ENCODE measurements at regions not wholly inside any gene's neighbourhood (a gene's known extent, or its start where the extent isn't known, plus 50 kb on each side); places are given as distances from the start of the nearest gene placed in this dataset.

GRCh38 chr2:221908518-221908917 lies 336.4 kb upstream of the EPHA4 start:
- Histone ChIP-seq H3K27ac (ENCODE audit: insufficient read depth, low read length) (no peak overlapping the region), H4K20me1 (ENCODE audit: control insufficient read depth, extremely low read depth, insufficient read depth, low read length) (no peaks in the 10 kb centered on the region), H3K4me1 (ENCODE audit: control insufficient read depth, extremely low read depth, insufficient read depth, low read length) (no peaks in the 10 kb centered on the region), H3K9me3 (ENCODE audit: control insufficient read depth, insufficient read depth, low read depth, low read length) (no peaks in the 10 kb centered on the region), H3K36me3 (ENCODE audit: control insufficient read depth, insufficient read depth, low read length) (no peaks in the 10 kb centered on the region), H3K4me3 (replicated peaks in 1 of 4; ENCODE audit: control extremely low read depth in 1 of 4, insufficient read depth in 1 of 4, low read depth in 3 of 4, low read length in 4 of 4) (no peak overlapping the region), H3K9ac (ENCODE audit: insufficient read depth, low read length) (no peak overlapping the region), H3K4me2 (ENCODE audit: extremely low read depth, insufficient read depth, low read length) (no peak overlapping the region), H3K27me3 (ENCODE audit: control insufficient read depth, insufficient read depth, low read length) (no peaks in the 10 kb centered on the region), H3K79me2 (ENCODE audit: control insufficient read depth, insufficient read depth, low read length) (no peaks in the 10 kb centered on the region), H2AFZ (ENCODE audit: low read length) (no peak overlapping the region)
- no peak for DNase-seq (ENCODE audit: low read depth in 2 of 2)
- TF ChIP-seq, protein P1, sequence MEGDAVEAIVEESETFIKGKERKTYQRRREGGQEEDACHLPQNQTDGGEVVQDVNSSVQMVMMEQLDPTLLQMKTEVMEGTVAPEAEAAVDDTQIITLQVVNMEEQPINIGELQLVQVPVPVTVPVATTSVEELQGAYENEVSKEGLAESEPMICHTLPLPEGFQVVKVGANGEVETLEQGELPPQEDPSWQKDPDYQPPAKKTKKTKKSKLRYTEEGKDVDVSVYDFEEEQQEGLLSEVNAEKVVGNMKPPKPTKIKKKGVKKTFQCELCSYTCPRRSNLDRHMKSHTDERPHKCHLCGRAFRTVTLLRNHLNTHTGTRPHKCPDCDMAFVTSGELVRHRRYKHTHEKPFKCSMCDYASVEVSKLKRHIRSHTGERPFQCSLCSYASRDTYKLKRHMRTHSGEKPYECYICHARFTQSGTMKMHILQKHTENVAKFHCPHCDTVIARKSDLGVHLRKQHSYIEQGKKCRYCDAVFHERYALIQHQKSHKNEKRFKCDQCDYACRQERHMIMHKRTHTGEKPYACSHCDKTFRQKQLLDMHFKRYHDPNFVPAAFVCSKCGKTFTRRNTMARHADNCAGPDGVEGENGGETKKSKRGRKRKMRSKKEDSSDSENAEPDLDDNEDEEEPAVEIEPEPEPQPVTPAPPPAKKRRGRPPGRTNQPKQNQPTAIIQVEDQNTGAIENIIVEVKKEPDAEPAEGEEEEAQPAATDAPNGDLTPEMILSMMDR (conservative IDR thresholded peaks at IDR 0.05 in 1 of 2, IDR thresholded peaks at IDR 0.05 in 1 of 2; ENCODE audit: low read depth in 1 of 2, low read length in 2 of 2), result no peak
- TF ChIP-seq EZH2 (IDR thresholded peaks at IDR 0.05; ENCODE audit: low read length, missing control alignments), result no peak

DNA sequence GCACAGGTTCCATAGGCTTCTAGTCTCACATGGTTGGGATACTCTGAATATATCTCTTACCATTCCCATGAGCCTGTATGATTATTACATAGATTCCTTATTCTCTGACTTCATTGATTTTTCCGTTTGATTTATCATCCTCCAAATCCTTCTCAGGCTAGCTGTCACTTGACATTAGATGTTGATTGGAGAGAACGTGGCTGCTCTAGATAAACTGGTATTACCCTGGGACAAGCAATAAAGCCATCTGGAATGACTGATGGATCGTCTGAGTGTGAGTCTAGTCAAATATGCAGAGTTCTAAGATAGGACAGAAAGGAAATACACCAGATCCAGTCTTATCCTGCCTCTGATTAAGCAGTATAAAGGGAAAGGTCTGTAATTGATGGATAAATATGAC lies 325.6 kb upstream of the EPHA4 start:
- Histone ChIP-seq H2AFZ (ENCODE audit: low read length) (no peak overlapping the region), H3K27me3 (ENCODE audit: control insufficient read depth, insufficient read depth, low read length) (no peaks in the 10 kb centered on the region), H3K36me3 (ENCODE audit: control insufficient read depth, insufficient read depth, low read length) (no peaks in the 10 kb centered on the region), H3K4me1 (ENCODE audit: control insufficient read depth, extremely low read depth, insufficient read depth, low read length) (no peaks in the 10 kb centered on the region), H3K79me2 (ENCODE audit: control insufficient read depth, insufficient read depth, low read length) (no peaks in the 10 kb centered on the region), H3K9ac (ENCODE audit: insufficient read depth, low read length) (no peak overlapping the region), H3K4me3 (replicated peaks in 1 of 4; ENCODE audit: control extremely low read depth in 1 of 4, insufficient read depth in 1 of 4, low read depth in 3 of 4, low read length in 4 of 4) (no peak overlapping the region), H3K9me3 (ENCODE audit: control insufficient read depth, insufficient read depth, low read depth, low read length) (no peaks in the 10 kb centered on the region), H3K27ac (ENCODE audit: insufficient read depth, low read length) (no peak overlapping the region), H3K4me2 (ENCODE audit: extremely low read depth, insufficient read depth, low read length) (no peak overlapping the region), H4K20me1 (ENCODE audit: control insufficient read depth, extremely low read depth, insufficient read depth, low read length) (no peaks in the 10 kb centered on the region)
- TF ChIP-seq EZH2 (IDR thresholded peaks at IDR 0.05; ENCODE audit: low read length, missing control alignments), result no peak
- TF ChIP-seq, protein P1 (conservative IDR thresholded peaks at IDR 0.05 in 1 of 2, IDR thresholded peaks at IDR 0.05 in 1 of 2; ENCODE audit: low read depth in 1 of 2, low read length in 2 of 2), result no peak
- DNase-seq (ENCODE audit: low read depth in 2 of 2), result no peak

DNA sequence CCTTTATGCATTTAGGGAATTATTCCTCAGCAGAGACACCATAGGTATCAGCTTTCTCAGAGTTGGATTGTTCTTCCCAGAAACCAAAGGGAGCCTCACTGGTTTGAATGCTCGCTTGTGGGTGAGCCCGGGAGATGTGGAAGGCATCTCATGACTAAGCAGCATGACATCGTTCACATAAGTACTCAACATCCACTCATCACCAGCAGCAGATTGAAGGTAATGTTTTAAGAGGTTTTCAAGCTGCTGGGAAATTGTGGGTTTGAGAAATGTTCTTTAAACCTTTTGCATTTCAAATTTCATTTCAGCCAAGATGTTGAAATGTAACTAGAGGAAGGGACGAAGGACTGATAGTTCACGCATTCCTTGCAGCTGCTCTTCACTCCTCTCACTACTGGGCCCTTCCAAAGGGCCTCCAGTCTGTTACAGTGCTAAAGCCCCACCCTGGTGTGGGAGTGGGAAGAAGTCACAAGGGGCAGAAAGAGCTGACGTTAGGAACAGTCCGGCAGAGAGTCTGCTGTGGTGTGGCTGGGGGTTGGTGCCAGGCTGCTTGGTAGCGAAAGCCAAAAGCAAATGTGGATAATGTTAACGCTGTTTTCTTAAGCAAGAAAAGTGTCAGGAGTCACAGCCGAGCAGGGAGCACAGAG lies 324.5 kb upstream of the EPHA4 start:
- H3K36me3 ChIP-seq (ENCODE audit: control insufficient read depth, insufficient read depth, low read length), result no peaks in the 10 kb centered on the region
- H3K4me3 ChIP-seq (replicated peaks in 1 of 4; ENCODE audit: control extremely low read depth in 1 of 4, insufficient read depth in 1 of 4, low read depth in 3 of 4, low read length in 4 of 4), result no peak overlapping the region
- H3K9me3 ChIP-seq (ENCODE audit: control insufficient read depth, insufficient read depth, low read depth, low read length), result no peaks in the 10 kb centered on the region
- no peak overlapping the region for H3K4me2 ChIP-seq (ENCODE audit: extremely low read depth, insufficient read depth, low read length)
- peak; percentile 60 to 94 for DNase-seq (ENCODE audit: low read depth in 2 of 2)
- H2AFZ ChIP-seq (ENCODE audit: low read length), result no peak overlapping the region
- H3K27me3 ChIP-seq (ENCODE audit: control insufficient read depth, insufficient read depth, low read length), result no peaks in the 10 kb centered on the region
- H3K79me2 ChIP-seq (ENCODE audit: control insufficient read depth, insufficient read depth, low read length), result no peaks in the 10 kb centered on the region
- H3K9ac ChIP-seq (ENCODE audit: insufficient read depth, low read length), result no peak overlapping the region
- H3K27ac ChIP-seq (ENCODE audit: insufficient read depth, low read length), result no peak overlapping the region
- no peak for TF ChIP-seq EZH2 (IDR thresholded peaks at IDR 0.05; ENCODE audit: low read length, missing control alignments)
- TF ChIP-seq, protein P1 (conservative IDR thresholded peaks at IDR 0.05 in 1 of 2, IDR thresholded peaks at IDR 0.05 in 1 of 2; ENCODE audit: low read depth in 1 of 2, low read length in 2 of 2), result no peak
- no peaks in the 10 kb centered on the region for H4K20me1 ChIP-seq (ENCODE audit: control insufficient read depth, extremely low read depth, insufficient read depth, low read length)
- no peaks in the 10 kb centered on the region for H3K4me1 ChIP-seq (ENCODE audit: control insufficient read depth, extremely low read depth, insufficient read depth, low read length)
